HepG2 (cell line): ENCODE measurements at regions not wholly inside any gene's neighbourhood (a gene's known extent, or its start where the extent isn't known, plus 50 kb on each side); places are given as distances from the start of the nearest gene placed in this dataset.

Source experiments
- ATF7-NPFF ChIP-seq: sonication (generic); formaldehyde crosslinking; IDR thresholded peaks from 2 replicates; pipeline ENCODE4 v1.8.1; 2023; ENCODE audit warnings: mild to moderate bottlenecking, low read depth, missing genetic modification reagents, moderate library complexity
- CBX2 ChIP-seq, 2 experiments: fragments of 200-600 bp in 1 of 2; sonication (generic); formaldehyde crosslinking in 1 of 2; IDR thresholded peaks; 2 replicates each; pipeline versions ENCODE4 v1.7.0 to v1.8.1; 2018 to 2022; ENCODE audit warnings: low read depth in 2 of 2, low read length in 1 of 2, mild to moderate bottlenecking in 1 of 2, missing genetic modification reagents in 1 of 2
- GABPA ChIP-seq, 2 experiments: IDR thresholded peaks; 2 replicates each; pipeline ENCODE4 v1.6.1; 2011 to 2016; ENCODE audit warnings: low read depth in 2 of 2, low read length in 1 of 2, missing biosample characterization in 1 of 2, missing genetic modification characterization in 1 of 2
- NBN ChIP-seq: fragments of 450-650 bp; conservative IDR thresholded peaks from 2 replicates; pipeline ENCODE4 v1.6.1; 2017
- PRDM10 ChIP-seq: sonication (generic); formaldehyde crosslinking; IDR thresholded peaks from 2 replicates; pipeline ENCODE4 v1.4.0; 2020; ENCODE audit warnings: low read depth, missing genetic modification reagents
- RELA ChIP-seq: sonication (generic); formaldehyde crosslinking; IDR thresholded peaks from 2 replicates; pipeline ENCODE4 v1.4.0; 2020; ENCODE audit warnings: missing genetic modification reagents
- TCF12 ChIP-seq, 2 experiments: fragments of 450-650 bp in 1 of 2; sonication (generic) in 1 of 2; formaldehyde crosslinking in 1 of 2; IDR thresholded peaks; 2 replicates each; pipeline versions ENCODE4 v1.6.1 to v1.8.0; 2017 to 2022; ENCODE audit warnings: antibody characterized with exemption in 1 of 2, mild to moderate bottlenecking in 1 of 2, missing genetic modification reagents in 1 of 2, moderate library complexity in 1 of 2
- TF ChIP-seq, protein P1 (sequence below): sonication (generic); formaldehyde crosslinking; IDR thresholded peaks from 2 replicates; pipeline ENCODE4 v1.4.0; 2020; ENCODE audit warnings: missing genetic modification reagents

DNA sequence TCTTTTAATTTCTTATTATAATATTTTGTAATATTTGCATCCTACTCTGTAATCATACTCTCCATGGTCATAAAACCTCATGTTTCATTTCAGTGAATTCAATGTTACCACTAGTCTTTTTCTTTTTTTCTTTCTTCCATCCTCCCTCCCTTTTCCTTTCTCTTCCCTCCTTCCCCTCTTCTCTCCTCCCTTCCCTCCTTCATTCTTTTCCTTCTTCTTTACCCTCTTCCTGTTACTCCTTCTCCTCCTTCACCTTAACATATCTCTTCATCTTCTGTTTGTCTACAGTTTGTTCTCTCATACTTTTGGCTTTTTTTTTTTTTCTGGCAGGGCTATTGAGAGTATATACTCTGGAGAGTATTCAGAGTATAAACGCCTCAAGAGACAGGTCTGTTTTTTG, 491.6 kb upstream of the ID2 start:
- TF ChIP-seq NBN: no peak
- no peak for TF ChIP-seq ATF7-NPFF
- no peak for TF ChIP-seq TCF12 (IDR thresholded peaks at IDR 0.05)
- no peak for TF ChIP-seq TCF12 (CRISPR knock-in tag; IDR thresholded peaks at IDR 0.05)
- no peak for TF ChIP-seq GABPA (IDR thresholded peaks at IDR 0.05; ENCODE audit: low read depth, low read length)
- TF ChIP-seq GABPA (CRISPR knock-in tag; IDR thresholded peaks at IDR 0.05; ENCODE audit: low read depth): no peak
- TF ChIP-seq RELA (CRISPR knock-in tag): no peak
- TF ChIP-seq PRDM10: no peak
- TF ChIP-seq, protein P1, sequence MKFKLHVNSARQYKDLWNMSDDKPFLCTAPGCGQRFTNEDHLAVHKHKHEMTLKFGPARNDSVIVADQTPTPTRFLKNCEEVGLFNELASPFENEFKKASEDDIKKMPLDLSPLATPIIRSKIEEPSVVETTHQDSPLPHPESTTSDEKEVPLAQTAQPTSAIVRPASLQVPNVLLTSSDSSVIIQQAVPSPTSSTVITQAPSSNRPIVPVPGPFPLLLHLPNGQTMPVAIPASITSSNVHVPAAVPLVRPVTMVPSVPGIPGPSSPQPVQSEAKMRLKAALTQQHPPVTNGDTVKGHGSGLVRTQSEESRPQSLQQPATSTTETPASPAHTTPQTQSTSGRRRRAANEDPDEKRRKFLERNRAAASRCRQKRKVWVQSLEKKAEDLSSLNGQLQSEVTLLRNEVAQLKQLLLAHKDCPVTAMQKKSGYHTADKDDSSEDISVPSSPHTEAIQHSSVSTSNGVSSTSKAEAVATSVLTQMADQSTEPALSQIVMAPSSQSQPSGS (CRISPR knock-in tag): no peak
- no peak for TF ChIP-seq CBX2 (IDR thresholded peaks at IDR 0.05; ENCODE audit: low read depth, low read length)
- no peak for TF ChIP-seq CBX2 (CRISPR knock-in tag; IDR thresholded peaks at IDR 0.05; ENCODE audit: low read depth)
